ENCODE measurements at regions not wholly inside any gene's neighbourhood (a gene's known extent, or its start where the extent isn't known, plus 50 kb on each side); places are given as distances from the start of the nearest gene placed in this dataset.
A peak's percentile ranks its signal among the peaks of the same experiment; 100 is the strongest.

DNA sequence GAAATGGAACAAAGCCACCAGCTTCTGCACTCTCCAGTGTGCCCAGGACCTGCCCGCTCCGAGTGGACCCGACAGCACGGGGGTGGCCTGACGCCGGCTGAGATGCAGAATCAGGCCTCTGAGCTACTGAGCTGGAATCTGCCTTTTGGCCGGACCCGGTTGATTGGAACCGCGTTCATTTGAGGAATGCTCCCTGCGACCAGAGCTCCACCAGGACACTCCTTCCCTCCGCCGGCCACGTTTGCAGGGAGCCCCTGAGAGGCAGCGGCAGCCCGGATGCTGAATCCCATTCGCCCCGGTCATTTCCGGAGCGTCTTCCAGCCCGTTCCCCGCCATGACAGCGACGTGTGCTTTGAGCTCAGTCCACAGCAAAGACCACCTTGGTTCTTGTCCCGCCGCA lies 392.7 kb downstream of the THBS2 start:
- H3K4me1 ChIP-seq: no peaks in the 10 kb centered on the region
- H3K27ac ChIP-seq: no peak overlapping the region
- no peaks in the 10 kb centered on the region for H3K27me3 ChIP-seq
- no peak overlapping the region for H3K4me3 ChIP-seq
- TF ChIP-seq, protein P1, sequence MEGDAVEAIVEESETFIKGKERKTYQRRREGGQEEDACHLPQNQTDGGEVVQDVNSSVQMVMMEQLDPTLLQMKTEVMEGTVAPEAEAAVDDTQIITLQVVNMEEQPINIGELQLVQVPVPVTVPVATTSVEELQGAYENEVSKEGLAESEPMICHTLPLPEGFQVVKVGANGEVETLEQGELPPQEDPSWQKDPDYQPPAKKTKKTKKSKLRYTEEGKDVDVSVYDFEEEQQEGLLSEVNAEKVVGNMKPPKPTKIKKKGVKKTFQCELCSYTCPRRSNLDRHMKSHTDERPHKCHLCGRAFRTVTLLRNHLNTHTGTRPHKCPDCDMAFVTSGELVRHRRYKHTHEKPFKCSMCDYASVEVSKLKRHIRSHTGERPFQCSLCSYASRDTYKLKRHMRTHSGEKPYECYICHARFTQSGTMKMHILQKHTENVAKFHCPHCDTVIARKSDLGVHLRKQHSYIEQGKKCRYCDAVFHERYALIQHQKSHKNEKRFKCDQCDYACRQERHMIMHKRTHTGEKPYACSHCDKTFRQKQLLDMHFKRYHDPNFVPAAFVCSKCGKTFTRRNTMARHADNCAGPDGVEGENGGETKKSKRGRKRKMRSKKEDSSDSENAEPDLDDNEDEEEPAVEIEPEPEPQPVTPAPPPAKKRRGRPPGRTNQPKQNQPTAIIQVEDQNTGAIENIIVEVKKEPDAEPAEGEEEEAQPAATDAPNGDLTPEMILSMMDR (IDR thresholded peaks at IDR 0.05): no peak
- intact Hi-C loops (cut with DNase I): no loop called here
- H3K9me3 ChIP-seq: no peaks in the 10 kb centered on the region
- no peaks in the 10 kb centered on the region for H3K36me3 ChIP-seq
- DNase-seq (ENCODE audit: low spot score in 2 of 2): no peak

DNA sequence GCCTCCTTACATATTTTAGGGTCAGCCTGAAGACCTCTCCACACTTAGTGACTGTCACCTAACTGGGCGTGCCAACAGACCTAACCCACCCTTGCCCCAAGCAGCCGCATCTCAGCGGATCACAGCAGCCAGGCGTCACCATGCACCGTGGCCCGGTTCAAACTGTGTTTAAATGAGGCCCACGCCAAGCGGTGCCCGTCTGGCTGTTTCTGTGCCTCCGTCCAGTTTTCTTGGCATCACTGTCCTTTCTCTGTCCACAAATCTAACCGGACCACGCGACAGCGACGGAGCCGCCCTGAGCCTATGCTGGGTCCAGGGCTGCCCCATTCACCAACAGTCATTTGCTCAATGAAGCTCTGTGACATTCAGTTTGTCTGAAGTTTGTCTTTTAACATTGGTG lies 393.3 kb downstream of the THBS2 start:
- Histone ChIP-seq H3K27me3 (no peaks in the 10 kb centered on the region), H3K4me3 (no peak overlapping the region), H3K9me3 (no peaks in the 10 kb centered on the region), H3K36me3 (no peaks in the 10 kb centered on the region), H3K4me1 (no peaks in the 10 kb centered on the region), H3K27ac (no peak overlapping the region)
- no peak for DNase-seq (ENCODE audit: low spot score in 2 of 2)
- TF ChIP-seq, protein P1 (IDR thresholded peaks at IDR 0.05): no peak
- intact Hi-C loops (cut with DNase I): no loop called here

DNA sequence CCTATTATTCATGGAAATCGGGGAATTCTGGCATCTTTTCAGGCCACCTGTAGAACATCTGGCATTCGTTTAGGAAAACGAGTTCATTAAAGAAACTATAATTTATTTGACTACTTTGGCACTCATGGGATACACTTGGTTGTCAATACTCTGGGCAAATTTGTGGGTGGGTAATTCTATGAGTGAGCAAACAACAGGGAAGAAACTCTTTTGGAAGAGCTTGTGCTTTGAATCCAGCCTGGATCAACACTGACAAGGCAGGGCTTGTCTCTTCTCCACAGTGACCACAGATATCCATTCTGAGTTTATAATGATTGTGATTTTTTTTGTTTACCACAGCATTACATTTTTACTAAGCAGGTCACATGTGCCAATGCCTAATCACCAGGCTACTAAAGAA lies 394.7 kb downstream of the THBS2 start:
- intact Hi-C loops (cut with DNase I): no loop called here
- H3K9me3 ChIP-seq: no peaks in the 10 kb centered on the region

DNA sequence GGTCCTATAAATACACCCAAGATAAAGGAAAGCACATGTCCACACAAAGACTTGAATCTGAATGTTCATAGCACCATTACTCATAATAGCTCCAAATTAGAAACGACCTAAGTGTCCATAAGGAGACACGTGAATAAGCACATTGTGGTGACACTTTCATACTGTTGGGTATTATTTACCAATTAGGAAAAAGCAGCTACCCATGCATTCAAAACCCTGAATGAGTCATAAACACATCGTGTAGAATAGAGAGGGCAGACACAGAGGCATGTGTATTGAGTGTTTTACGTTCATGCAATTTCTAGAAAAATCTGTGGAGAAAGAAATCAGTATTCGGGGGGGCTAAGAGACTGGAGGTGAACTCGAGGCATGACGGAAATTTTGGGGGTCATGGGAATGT lies 396.7 kb downstream of the THBS2 start:
- H3K36me3 ChIP-seq: no peaks in the 10 kb centered on the region
- no peak overlapping the region for H3K4me3 ChIP-seq
- intact Hi-C loops (cut with DNase I): no loop called here
- H3K4me1 ChIP-seq: no peaks in the 10 kb centered on the region
- no peaks in the 10 kb centered on the region for H3K9me3 ChIP-seq
- TF ChIP-seq, protein P1 (IDR thresholded peaks at IDR 0.05): no peak
- no peaks in the 10 kb centered on the region for H3K27me3 ChIP-seq
- no peak for DNase-seq (ENCODE audit: low spot score in 2 of 2)
- H3K27ac ChIP-seq: no peak overlapping the region

More for the DNA sequence above, 394.7 kb downstream of the THBS2 start:
- TF ChIP-seq, protein P1 (IDR thresholded peaks at IDR 0.05): no peak
- Histone ChIP-seq H3K27me3 (no peaks in the 10 kb centered on the region), H3K36me3 (no peaks in the 10 kb centered on the region), H3K27ac (no peak overlapping the region), H3K4me1 (no peaks in the 10 kb centered on the region), H3K4me3 (no peak overlapping the region)
- DNase-seq (ENCODE audit: low spot score in 2 of 2): no peak

DNA sequence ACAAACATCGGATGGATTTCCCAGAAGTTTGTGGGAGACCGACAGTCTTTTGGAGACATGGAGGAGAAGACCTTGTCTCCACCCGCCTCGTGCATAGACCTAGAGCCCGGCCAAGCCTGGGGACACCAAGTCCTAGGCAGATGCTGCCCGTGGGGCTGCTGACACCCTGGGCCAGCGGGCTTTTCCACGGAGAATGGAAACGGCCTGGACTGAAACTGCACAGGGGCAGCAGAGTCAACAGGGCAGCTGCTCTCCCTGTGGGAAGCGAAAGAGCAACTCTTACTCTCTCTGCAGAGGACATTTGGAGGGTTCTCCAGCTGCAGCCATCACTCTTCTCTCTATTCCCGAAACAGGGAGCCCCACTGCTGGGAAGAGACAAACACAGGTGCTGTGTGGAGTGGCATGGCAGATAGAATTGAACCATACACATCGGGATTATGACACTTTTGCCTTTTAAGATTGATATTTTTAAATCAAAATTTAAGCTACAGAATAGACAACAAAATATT lies 401.2 kb downstream of the THBS2 start:
- intact Hi-C loops (cut with DNase I): no loop called here
- Histone ChIP-seq H3K27me3 (no peaks in the 10 kb centered on the region), H3K9me3 (no peaks in the 10 kb centered on the region), H3K27ac (no peak overlapping the region), H3K4me3 (peak overlapping the region; percentile 31 to 56), H3K36me3 (no peaks in the 10 kb centered on the region), H3K4me1 (no peaks in the 10 kb centered on the region)
- TF ChIP-seq, protein P1 (IDR thresholded peaks at IDR 0.05): no peak
- no peak for DNase-seq (ENCODE audit: low spot score in 2 of 2)

Data from ascending aorta (tissue), 2 donors.